ENCODE measurements at regions not wholly inside any gene's neighbourhood (a gene's known extent, or its start where the extent isn't known, plus 50 kb on each side); places are given as distances from the start of the nearest gene placed in this dataset.
"Not testable (repeated sequence)": the region's sequence is repeated elsewhere in the genome, so short reads cannot be mapped to it uniquely, and the experiment has no call there.

DNA sequence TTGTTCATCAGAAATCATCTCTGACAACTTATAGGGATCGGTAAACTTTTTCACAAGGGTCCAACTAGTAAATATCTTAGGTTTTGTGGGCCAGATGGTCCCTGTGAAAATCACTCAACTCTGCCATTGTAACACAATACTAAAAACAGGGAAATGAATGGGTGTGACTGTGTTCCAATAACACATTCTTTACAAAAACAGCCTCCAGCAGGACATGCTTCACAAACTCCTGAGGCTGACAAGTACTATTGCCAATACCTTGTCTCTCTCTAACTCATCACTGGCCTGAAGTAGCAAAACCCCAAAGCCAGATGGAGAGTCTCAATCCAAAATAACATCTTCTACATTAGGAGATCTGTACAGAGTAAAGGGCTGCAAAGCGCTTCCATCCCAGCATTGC, 312.3 kb downstream of the TOX3 start:
- no peak for DNase-seq

DNA sequence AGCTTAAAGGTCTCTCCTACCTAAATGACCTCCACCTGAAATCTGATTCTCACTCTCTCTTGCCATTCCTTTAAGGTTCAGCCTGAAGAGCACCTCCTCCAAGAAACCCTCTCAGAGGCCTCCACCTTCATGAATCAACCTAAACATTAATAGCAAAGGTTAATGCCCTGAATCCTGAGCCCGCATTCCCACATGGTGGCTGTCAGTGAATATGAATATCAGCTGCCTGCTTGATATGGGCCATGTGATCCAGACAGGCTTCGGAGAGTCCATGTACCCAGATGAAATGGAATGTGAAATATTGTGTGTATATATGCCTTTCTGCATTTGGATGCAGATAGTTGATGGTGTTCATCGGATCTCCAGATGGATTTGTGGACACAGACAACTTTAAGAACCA, 317.5 kb downstream of the TOX3 start:
- DNase-seq = no peak

DNA sequence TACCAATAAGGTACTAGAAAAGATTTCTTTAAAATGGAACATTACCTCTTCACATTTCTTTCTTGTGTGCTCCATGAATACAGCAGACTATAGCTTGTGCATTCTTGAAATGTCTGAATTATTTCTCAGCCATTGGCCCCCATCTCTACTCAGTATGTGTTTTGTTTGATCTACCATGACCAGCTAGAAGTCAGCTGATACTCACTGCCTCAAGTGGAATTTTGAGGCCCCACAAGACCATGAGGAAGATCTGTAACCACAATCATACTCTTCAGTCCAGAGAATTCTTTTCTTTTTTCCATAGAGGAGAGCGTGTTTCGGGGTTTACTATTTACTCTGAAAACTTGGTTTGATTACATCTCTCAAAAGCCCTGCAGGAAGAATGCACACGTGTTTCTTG, 319.1 kb downstream of the TOX3 start:
- no peak for DNase-seq

DNA sequence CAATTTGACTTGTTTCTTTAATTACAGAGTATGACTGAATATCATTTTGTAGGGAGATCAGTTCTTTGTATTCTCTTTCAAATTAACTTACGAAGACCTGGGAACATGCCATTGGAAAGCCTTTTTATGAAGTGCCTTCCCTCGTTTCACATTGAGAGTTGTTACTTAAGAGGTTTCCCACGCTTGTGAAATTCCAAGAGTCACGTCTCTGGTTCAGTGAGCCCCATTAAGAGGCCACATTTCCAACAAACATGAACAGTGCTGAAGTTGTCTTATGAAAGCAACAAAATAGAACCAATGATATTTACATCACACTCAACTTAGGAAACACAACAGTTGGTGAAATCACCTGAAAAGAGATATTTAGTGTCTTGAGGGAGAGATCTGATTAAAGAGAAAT, 334.1 kb downstream of the TOX3 start:
- DNase-seq = no peak

DNA sequence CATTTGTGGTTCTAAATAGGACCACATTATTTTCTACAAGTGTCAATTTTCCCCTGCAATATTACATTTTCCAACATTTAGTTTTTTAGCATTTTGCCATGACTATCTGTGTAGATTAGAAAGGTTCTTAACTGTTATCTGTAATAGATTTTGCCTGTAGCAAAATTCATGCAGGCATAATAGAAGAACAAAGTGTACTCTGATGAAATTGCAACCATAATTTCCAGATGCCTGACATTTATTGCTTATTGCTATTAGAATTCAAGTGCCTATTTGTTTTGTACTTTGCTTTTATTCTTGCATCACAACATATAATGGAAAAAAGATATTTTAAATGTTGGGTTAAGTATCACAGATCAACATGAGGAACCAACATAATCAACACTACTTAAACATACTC, 337.7 kb downstream of the TOX3 start:
- DNase-seq = no peak

DNA sequence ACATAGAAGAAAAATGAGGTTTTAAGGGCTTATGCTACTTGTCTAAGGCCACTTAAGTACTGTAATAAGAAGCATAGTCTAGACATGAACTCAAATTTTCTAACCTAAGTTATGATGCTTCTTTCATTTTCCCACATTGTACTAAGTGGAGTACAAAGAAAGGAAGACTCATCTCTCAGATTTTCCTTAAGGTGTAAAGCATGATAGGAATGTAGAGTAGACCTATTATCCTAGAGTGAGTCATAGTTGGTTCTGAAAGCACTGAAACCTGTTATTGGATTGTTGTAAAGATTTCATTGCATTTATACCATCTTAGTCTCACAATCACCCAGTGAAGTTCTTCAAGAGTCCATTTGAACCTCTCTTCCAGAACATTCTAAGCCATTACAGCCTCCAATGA, 343.8 kb downstream of the TOX3 start:
- DNase-seq = no peak

DNA sequence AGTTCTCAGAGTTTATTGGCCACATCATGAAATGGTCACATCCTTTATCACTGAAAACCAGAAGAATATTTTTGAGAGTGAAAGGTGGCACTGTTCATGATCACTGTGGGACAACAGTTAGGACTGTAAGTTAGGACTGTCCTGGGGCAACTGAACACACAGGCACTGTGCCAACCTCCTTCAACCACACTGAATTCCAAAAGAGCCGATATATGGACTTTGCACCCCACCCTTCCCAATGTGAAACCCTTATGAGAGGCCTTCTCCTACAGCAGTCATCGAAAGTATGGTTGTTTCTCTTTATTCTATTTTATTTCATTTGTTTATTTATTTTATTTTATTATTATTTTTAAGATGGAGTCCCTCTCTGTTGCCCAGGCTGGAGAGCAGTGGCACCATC, 353.5 kb downstream of the TOX3 start:
- no peak for DNase-seq

DNA sequence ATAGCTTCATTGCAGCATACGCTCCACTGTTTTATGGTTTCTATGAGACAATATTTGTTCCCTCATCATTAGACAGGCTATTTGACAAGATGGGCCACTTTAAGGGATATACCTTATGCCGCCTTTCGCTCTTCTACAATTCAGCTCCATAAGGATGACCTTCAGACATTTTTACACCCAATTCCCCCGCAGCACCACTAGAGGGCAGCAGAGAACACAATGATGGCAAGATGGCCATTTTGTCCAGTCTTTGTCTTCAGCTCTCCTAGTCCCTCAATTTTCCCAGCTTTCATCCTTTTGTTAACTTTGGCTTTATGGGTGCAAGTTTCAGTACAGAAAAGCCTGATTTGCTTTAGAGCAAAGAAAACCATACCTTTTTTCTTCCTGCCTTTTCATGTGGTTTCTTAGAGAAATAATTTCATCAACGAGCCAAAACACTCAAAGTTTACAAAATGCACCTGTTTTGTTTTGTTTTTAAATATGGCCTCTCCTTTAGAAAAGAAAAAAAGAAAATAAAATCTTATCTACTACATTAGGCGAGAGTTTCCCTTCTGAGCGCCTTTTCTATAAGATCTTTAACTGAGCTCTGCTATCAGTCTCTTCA, 355.3 kb downstream of the TOX3 start:
- DNase-seq = peak in 3 of 5 experiments; percentile 4 to 30 (median 30)

DNA sequence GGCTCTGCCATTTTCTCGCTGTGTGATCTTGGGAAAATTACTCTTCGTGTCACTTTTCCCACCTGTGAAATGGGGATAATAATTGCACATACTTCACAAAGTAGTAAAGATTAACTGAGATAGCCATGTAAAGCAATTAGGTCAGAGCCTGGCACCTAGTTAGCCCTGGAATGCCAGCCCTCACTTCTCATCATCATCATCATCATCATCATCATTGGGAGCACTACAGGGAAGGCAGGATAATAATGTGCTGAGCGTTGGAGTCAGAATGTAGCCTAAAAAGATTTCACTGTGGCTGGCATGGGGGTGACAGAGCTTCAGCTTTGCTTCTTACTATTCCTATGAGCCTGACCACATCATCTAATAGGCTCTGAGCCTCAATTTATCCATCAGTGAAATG, 362.6 kb downstream of the TOX3 start:
- DNase-seq = no peak

DNA sequence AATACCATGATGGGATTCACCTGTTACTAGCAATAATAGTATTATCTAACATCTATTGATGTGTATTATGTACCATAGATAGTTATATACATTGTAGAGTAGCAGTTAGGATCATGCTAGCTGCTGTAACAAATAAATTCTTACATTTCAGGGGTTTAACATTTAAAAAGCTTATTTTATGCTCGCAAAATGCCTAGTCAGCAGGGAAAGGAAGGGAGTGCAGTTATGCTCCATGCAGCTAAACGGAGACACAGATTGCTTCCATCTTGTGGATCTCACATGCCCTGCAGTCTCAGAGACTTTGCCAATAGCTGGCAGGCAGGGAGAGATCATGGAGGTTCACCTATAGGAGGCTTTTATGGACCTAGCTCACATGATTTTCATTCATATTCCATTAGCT, 364.1 kb downstream of the TOX3 start:
- DNase-seq = no peak

DNA sequence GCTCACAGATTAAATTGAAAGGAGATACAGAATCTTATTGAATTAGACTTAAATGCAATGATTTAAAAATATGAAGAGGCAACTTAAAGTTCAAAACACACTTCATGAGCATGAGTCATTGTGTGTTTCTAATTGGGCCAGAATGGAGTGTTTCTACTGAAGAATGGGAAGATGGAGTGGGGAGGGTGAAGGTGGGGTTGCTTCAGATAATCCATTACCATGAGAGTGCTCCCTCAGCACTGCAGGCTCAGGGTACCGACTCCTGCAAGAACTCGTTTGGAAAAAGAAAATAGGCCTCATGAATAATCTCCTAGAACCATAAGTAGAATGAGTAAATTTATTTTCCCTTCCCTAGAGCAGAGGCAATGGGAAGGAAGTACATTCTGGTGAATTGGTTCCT, 372.8 kb downstream of the TOX3 start:
- DNase-seq = no peak

DNA sequence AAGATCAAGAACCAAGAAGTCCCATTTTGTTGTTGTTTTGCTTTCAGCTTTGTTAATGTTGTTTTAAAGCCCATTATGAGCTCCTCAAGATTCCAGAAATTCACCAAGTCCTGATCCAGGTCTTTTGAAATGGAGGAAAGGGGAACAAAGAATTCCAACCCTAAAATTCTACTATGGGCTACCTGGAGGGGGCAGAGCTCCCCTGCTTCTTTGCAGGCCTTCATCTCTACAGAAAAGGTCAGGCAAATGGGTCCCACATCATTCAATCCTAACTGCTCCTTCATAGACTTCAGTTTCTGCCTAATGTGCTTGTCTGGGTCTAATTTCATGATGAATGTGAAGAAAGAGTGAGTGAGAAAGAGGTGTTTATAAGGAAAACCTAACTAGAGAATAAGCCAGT, 375.5 kb downstream of the TOX3 start:
- DNase-seq = no peak

DNA sequence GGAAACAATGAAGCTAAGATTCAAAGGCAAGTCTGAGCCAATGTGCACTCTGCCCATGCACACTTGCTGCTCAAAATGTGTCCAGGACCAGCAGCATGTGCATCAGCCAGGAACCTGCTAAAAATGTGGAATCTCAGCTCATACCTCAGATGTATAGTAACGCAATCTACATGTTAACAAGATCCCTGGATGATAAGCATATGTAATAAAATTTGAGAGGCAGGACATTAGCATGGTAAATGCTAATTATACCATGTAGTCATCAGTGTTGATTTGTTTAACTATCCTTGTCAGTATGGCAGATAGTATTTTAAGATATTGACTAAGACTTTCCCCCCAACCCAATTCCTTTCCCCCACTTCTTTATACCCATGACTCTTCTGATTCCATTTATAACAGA, 379.6 kb downstream of the TOX3 start:
- DNase-seq = no peak

DNA sequence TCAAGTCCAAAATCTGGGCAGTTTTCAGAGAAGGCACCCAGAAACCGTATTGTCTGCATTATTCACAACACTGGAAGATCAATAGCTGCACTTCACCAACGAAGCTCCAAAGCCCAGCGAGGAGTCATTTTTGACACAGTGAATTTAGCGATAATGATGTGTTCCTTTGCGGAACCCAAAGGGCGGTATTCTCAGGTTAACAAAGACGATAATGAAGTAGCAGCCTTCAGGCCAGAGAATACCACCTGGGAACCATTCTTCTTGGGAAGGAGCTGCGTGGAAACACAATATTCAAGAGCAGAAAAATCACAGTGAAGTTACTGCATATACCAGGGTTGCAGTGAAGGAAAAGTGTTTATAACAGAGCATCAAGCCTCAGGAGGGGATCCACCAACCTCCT, 381.0 kb downstream of the TOX3 start:
- no peak for DNase-seq

DNA sequence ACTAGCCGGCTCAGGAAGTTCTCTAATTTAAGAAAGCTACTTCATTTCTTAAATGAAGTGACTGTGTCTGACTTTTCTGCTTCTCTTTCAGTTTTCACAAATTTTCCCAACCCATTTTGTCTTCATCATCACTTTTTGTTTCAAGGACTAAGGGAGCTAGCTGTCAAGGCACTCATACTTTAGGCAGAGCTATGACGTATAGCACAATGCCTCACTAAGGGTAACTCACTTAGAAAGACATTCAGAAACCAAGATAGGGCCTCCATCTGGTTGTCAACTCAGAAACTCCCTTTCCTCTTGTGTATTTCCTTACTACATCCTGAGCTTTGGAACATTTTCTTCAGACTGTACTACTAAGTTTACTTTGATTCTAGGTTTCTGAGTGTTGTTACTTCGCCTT, 397.9 kb downstream of the TOX3 start:
- no peak for DNase-seq

DNA sequence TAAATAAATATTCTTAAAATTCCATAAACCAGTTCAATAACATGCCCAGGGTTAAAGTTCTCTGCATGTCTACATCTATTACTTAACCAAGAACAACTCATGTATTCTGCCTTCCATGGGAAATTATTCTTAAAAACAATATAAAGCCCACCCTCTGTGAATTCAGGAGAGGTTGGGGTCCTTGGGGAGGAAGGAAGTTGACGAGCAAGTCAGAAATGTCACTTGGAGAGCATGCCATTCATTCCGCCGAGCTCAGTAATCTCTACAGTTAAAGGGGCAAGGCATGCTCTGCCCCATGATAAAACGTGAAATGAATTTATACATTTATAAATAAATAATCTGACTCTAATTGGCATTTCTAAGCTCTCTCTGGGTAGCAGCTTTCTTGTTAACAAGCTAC, 405.1 kb downstream of the TOX3 start:
- DNase-seq = no peak

DNA sequence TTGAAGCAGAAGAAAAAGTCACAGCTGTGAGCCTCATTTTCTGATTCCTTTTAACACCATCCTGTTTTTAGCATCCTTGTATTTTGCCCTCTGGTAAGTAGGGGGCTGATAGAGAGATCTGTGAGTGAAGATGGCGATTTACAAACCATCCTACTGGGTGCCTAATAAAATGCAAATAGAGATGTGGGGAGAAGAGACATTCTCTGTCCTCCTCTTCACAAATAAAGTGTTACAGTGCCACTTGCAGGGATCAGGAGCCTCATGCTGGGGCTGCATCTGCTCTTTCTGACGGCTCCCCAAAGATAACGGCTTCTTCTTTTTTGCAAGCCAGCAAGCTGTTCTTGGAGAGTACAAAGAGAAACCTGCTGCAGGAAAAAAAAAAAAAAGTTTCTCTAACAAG, 418.6 kb downstream of the TOX3 start:
- DNase-seq = no peak

DNA sequence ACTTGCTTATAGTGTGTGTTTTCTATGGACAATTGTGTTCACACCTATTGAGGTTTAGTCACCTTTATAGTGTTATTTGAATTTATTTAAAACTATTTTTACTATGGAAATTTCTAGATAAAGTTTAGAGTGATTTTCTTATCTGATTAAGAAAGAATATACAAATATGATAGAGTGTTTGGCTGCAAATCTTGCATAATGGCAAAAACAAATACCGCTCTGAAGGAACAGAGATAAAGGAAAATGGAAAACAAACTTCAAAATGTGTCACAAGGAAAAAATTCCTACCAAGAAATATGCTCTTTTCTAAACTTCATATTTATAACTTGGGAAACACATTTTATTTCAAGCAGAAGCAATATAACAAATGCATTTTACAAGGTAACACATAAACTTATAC, 423.1 kb downstream of the TOX3 start:
- no peak for DNase-seq

DNA sequence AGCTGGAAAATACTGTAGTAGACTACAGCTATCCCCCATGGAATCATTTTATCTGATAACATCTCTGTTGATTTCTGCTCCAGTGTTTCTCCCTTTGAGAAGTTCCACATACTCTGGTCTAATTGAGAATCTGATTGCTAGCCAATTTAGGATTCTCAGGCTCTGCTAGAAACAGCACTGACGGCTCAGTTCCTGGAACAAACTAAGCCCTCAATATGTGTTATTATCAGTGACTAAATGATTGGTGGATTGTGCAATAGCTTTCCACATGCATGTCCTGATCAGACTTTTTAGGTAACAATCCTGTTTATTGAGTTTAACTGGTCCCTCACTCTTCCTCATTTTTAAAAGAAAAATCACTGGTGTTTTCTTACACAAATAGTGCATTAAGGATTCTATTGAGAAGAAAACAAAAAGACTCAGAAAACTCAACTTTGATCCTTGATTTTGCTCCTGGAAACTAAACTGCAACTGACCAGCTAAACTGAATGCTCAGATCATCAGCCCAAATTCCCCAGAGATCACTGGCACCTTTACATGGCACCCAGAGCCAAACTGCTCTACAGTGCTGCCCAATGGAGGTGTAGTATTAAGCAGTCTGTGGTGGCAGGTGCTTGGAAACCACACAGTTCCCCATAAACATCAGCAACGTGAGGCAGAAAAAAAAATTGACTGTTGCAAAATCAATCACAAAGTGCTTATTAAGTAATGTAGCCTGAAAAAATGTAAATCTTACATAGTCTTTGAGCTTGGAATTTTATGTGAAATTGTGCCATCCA, 423.7 kb downstream of the TOX3 start:
- DNase-seq = no peak

DNA sequence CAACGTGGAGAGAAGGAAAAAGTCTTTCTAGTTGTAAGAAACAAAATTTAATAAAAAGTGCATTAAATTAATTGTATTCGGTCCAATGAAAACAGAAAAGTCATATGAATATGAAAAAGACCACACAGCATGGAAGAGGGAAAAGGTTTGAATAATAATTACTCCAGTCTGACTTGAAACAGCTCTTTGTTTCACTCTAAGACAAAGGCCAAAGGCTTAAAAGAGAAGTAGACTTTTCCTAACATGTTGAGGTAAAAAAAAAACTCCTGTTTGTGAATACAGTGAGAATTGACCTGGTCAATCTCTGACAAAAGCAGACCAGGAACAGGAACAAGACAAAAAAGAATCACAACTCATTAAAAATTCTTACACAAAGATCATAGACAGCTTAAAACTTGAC, 429.8 kb downstream of the TOX3 start:
- DNase-seq = no peak

DNA sequence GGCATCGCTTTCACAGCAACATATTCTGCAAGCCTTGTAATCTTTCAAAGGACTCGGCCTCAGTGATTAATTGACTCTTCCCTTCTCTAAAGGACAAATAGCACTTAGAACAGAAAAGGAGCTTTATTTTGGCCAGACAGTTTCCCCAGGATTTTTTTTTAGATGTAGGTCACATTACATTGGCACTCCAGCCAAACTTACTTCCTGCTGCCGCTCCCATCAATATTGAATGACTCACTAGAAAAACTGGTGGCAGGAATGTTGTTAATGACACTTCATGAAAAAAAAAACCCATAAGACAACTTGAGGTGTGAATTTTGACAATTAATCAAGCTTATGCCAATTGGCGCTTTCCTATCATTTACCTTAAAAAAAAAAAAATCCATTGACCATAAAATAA, 432.6 kb downstream of the TOX3 start:
- no peak for DNase-seq

DNA sequence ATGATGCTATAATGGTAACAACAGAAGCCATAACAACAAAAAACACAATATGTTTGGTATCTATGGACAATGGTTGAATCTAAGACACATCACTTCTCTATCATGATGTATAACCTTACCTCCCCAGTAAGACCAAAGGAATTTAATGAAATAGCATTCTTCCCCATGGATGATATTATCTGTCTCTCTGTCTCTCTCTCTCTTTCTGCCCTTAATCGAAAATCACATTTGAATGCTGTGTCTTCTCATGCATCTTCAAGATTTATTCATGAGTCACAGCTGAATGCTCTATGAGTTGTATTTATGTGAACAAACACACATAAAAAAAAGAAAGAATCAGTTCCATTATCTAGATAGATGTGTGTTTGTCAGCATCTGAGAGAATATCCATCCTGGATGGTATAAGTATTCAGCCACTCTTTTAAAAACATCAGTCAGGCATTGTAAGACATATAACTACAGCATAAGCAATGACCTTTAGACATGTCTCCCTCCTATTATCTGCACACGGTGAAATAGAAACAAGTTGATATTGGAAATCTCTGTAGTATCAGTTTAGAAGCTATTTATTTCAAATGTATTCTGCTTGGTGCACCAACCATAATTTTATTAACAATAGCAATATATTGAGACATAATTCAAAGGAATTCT, 433.3 kb downstream of the TOX3 start:
- no peak for DNase-seq

DNA sequence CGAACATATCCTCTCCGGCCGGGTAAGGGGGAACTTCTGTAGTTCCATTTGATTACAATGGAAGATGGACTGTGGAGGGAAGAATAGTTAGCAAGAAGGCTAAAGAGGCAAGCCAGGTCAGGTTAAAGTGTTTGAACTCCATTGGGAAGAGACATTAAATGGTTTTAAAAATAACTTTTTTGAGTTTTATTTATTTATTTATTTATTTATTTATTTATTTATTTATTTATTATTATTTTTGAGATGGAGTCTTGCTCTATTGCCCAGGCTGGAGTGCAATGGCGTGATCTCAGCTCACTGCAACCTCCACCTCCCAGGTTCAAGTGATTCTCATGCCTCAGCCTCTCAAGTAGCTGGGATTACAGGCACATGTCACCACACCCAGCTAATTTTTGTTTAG, 441.9 kb downstream of the TOX3 start:
- DNase-seq = not testable (repeated sequence)

DNA sequence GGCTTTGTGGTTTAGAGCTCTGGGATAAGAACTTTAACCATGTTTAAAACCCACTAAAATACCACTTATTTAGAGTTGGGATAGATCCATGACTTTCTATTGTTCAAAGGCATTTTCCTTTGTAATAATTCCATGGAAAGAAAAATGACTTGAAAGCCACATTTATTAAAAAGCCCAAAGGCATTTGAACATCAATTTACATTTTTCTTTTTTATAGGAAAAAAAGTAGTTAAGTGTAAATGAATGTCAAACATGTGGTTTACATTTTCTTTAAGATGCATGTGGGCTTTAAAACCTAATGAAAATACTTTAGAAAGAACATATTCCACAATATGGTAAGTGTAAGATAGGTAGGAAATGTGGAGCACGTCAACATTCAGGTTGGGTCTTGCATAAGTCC, 443.2 kb downstream of the TOX3 start:
- no peak for DNase-seq
